ENCODE measurements at regions not wholly inside any gene's neighbourhood (a gene's known extent, or its start where the extent isn't known, plus 50 kb on each side); places are given as distances from the start of the nearest gene placed in this dataset.

DNA sequence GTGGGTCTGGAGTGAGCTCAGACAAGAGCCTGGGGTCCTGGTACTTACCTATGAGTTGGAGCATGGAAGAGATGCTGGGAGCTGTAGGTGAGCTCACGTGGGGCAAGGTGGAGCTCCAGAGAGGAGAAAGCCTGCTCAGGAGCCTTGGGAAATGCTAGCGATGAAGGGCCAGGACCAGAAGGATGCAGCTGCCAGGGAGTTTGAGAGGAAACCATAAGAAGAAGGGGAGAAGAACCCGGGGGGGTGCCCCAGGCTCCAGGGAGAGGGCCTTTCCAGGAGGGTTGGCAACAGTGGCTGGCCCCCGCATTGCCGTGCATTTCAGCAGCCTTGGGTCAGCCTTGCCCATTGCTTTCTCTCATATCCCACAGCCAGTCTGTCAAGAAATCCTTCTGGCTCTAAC is 268.7 kb downstream of the GLI2 start:
- no peaks in the 10 kb centered on the region for H3K9me3 Mint-ChIP-seq
- intact Hi-C loops (cut with micrococcal nuclease), result no loop called here
- DNase-seq, result no peak
- no peak overlapping the region for H3K27ac Mint-ChIP-seq
- H3K36me3 Mint-ChIP-seq (ENCODE audit: low read depth), result no peaks in the 10 kb centered on the region
- H3K4me3 Mint-ChIP-seq, result no peak overlapping the region
- H3K4me1 Mint-ChIP-seq, result no peaks in the 10 kb centered on the region
- H3K27me3 Mint-ChIP-seq, result no peaks in the 10 kb centered on the region

- intact Hi-C loops (cut with micrococcal nuclease), result no loop called here
- H3K9me3 Mint-ChIP-seq, result no peaks in the 10 kb centered on the region
- no peaks in the 10 kb centered on the region for H3K4me1 Mint-ChIP-seq
- no peaks in the 10 kb centered on the region for H3K36me3 Mint-ChIP-seq (ENCODE audit: low read depth)
- H3K27me3 Mint-ChIP-seq, result no peaks in the 10 kb centered on the region
- no peak overlapping the region for H3K27ac Mint-ChIP-seq
- no peak overlapping the region for H3K4me3 Mint-ChIP-seq
- no peak for DNase-seq
Measured at GRCh38 chr2:121004950-121005349, 269.3 kb downstream of the GLI2 start.

DNA sequence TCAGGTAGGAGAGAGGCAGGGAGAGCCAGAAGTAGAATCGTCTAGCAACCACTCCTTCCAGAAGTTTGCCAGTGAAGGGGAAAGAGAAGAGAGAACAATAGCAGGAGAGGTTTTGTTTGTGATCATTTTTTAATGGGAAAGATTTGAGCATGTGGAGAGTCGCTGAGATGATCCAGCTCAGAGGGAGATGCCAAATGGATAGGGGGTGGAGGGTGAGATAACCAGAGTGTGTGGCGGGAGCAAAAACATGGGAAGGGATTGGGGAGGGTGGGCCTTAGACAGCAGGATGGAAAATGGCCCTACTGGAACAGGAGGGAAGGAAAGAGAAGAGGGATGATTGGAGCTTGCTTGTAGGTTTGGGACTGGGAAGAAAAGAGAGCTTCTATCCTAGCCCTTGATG is 269.8 kb downstream of the GLI2 start:
- Mint-ChIP-seq H3K27ac (no peak overlapping the region), H3K9me3 (no peaks in the 10 kb centered on the region), H3K4me3 (no peak overlapping the region), H3K27me3 (peaks cover 2% of the 10 kb centered on the region), H3K36me3 (ENCODE audit: low read depth) (no peaks in the 10 kb centered on the region), H3K4me1 (no peaks in the 10 kb centered on the region)
- no peak for DNase-seq
- intact Hi-C loops (cut with micrococcal nuclease), result no loop called here

DNA sequence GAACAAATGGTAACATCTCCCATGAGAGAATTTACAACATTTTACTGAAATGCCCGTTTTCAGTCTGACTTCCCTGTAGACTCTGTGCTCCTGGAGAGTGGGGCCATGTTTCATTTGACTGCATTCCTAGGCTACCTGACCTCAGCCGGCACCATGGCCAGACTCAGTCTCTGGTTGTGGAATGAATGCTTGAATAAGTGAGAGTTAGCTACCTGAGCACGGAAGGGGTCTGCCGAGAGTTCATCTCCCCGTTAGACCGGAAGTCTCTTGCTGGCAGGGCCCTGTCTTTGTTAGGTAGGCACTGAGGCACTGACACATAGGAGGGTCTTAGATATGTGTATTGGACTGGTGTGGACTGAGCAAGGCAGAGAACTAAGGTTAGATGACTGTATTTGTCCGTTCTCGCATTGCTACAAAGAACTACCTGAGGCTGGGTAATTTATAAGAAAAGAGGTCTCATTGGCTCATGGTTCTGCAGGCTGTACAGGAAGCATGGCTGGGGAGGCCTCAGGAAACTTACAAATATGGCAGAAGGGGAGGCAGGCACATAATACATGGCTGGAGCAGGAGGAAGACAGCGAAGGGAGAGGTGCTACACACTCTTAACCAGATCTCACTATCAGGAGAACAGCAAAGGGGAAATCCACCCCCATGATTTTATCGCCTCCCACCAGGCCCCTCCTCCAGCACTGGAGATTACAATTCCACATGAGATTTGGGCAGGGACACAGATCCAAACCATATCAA is 271.2 kb downstream of the GLI2 start:
- H3K9me3 Mint-ChIP-seq, result no peaks in the 10 kb centered on the region
- intact Hi-C loops (cut with micrococcal nuclease), result no loop called here
- no peaks in the 10 kb centered on the region for H3K36me3 Mint-ChIP-seq (ENCODE audit: low read depth)
- H3K27me3 Mint-ChIP-seq, result peaks cover 2% of the 10 kb centered on the region
- H3K27ac Mint-ChIP-seq, result no peak overlapping the region
- no peak overlapping the region for H3K4me3 Mint-ChIP-seq
- no peak for DNase-seq
- H3K4me1 Mint-ChIP-seq, result no peaks in the 10 kb centered on the region

- Mint-ChIP-seq H3K4me1 (no peaks in the 10 kb centered on the region), H3K4me3 (no peak overlapping the region), H3K9me3 (no peaks in the 10 kb centered on the region), H3K36me3 (ENCODE audit: low read depth) (no peaks in the 10 kb centered on the region), H3K27me3 (peaks cover 2% of the 10 kb centered on the region), H3K27ac (no peak overlapping the region)
- DNase-seq, result no peak
- intact Hi-C loops (cut with micrococcal nuclease), result no loop called here
Measured at GRCh38 chr2:121007490-121007853, 271.8 kb downstream of the GLI2 start.

GRCh38 chr2:121008975-121009374 is 273.3 kb downstream of the GLI2 start:
- Mint-ChIP-seq H3K4me3 (no peak overlapping the region), H3K4me1 (no peaks in the 10 kb centered on the region), H3K27ac (no peak overlapping the region), H3K36me3 (ENCODE audit: low read depth) (no peaks in the 10 kb centered on the region), H3K9me3 (no peaks in the 10 kb centered on the region), H3K27me3 (peaks cover 5% of the 10 kb centered on the region)
- intact Hi-C loops (cut with micrococcal nuclease), result no loop called here
- DNase-seq, result no peak

- H3K4me1 Mint-ChIP-seq, result no peaks in the 10 kb centered on the region
- peaks cover 6% of the 10 kb centered on the region for H3K27me3 Mint-ChIP-seq
- no peak overlapping the region for H3K27ac Mint-ChIP-seq
- H3K4me3 Mint-ChIP-seq, result no peak overlapping the region
- no peak for DNase-seq
- no peaks in the 10 kb centered on the region for H3K36me3 Mint-ChIP-seq (ENCODE audit: low read depth)
- intact Hi-C loops (cut with micrococcal nuclease), result no loop called here
- H3K9me3 Mint-ChIP-seq, result no peaks in the 10 kb centered on the region
Measured at GRCh38 chr2:121010998-121011397, 274.0 kb downstream of the TFCP2L1 start.

DNA sequence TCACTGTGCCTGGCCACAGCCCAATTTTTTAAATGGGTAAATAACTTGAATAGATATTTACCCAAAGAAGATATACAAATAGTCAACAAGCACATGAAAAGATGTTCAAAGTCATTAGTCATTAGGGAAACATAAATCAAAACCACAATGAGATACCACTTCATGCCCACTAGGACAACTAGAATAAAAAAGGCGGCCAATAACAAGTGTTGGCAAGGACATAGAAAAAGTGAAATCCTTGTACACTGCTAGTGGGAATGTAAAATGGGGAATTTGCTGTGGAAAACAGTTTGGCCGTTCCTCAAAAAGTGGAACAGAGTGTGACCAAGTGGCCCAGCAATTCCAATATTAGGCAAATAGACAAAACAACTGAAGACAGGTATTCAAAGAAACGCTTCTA is 270.1 kb downstream of the TFCP2L1 start:
- H3K4me1 Mint-ChIP-seq, result no peaks in the 10 kb centered on the region
- H3K27ac Mint-ChIP-seq, result no peak overlapping the region
- no peak for DNase-seq
- H3K9me3 Mint-ChIP-seq, result no peaks in the 10 kb centered on the region
- peaks cover 6% of the 10 kb centered on the region for H3K27me3 Mint-ChIP-seq
- intact Hi-C loops (cut with micrococcal nuclease), result no loop called here
- no peaks in the 10 kb centered on the region for H3K36me3 Mint-ChIP-seq (ENCODE audit: low read depth)
- H3K4me3 Mint-ChIP-seq, result no peak overlapping the region

GRCh38 chr2:121015971-121016485 is 269.0 kb downstream of the TFCP2L1 start:
- intact Hi-C loops (cut with micrococcal nuclease), result no loop called here
- DNase-seq, result no peak
- H3K9me3 Mint-ChIP-seq, result no peaks in the 10 kb centered on the region
- no peaks in the 10 kb centered on the region for H3K36me3 Mint-ChIP-seq (ENCODE audit: low read depth)
- H3K27ac Mint-ChIP-seq, result no peak overlapping the region
- no peaks in the 10 kb centered on the region for H3K4me1 Mint-ChIP-seq
- peaks cover 4% of the 10 kb centered on the region for H3K27me3 Mint-ChIP-seq
- H3K4me3 Mint-ChIP-seq, result no peak overlapping the region

DNA sequence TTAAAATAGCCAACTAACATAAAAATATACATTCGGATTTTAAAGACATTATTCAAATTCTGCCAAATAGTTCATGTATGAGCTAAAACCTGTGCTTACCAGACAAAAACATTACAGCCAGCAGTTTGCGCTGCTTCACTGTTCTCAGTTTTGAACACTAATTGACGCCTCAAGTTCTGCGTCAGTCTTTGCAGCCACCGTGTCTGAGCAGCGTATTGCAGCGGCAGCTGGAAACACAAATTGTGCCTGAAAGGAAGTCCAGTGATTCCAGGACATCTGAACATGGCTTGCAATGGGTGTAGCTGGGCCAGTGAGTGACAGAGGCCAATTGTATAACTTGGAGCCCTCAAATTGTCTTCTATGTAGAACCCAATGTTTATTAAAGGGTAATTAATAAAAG is 267.6 kb downstream of the TFCP2L1 start:
- Mint-ChIP-seq H3K27ac (no peak overlapping the region), H3K4me1 (no peaks in the 10 kb centered on the region), H3K4me3 (no peak overlapping the region), H3K9me3 (no peaks in the 10 kb centered on the region), H3K27me3 (peaks cover 4% of the 10 kb centered on the region), H3K36me3 (ENCODE audit: low read depth) (no peaks in the 10 kb centered on the region)
- no peak for DNase-seq
- intact Hi-C loops (cut with micrococcal nuclease), result no loop called here

- H3K27me3 Mint-ChIP-seq, result peaks cover 4% of the 10 kb centered on the region
- H3K4me1 Mint-ChIP-seq, result no peaks in the 10 kb centered on the region
- no peaks in the 10 kb centered on the region for H3K36me3 Mint-ChIP-seq (ENCODE audit: low read depth)
- H3K4me3 Mint-ChIP-seq, result no peak overlapping the region
- no peak overlapping the region for H3K27ac Mint-ChIP-seq
- no peak for DNase-seq
- H3K9me3 Mint-ChIP-seq, result no peaks in the 10 kb centered on the region
- intact Hi-C loops (cut with micrococcal nuclease), result no loop called here
Measured at GRCh38 chr2:121018136-121019061, 266.6 kb downstream of the TFCP2L1 start.

DNA sequence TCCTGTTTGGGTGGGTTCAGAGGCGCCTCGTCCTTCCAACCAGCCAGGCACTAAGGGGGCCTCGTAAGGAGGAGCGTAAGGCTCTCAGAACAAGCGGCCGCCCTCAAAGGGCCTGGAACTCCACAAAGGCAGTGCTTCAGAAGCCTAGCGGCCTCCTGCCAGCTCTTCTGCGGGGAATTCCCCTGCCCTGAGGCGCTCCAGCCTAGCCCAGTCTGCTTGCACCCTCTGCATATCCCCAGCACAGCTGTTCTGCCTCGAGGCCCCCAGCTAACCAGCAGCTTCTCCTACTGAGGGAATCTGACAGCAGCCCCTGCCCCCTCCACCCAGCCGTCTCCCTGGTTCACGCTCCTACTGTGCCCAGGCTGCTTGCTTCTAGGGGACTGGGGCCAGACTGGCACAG is 265.9 kb downstream of the TFCP2L1 start:
- H3K9me3 Mint-ChIP-seq, result no peaks in the 10 kb centered on the region
- no peak for DNase-seq
- no peaks in the 10 kb centered on the region for H3K4me1 Mint-ChIP-seq
- H3K27ac Mint-ChIP-seq, result no peak overlapping the region
- no peaks in the 10 kb centered on the region for H3K36me3 Mint-ChIP-seq (ENCODE audit: low read depth)
- intact Hi-C loops (cut with micrococcal nuclease), result no loop called here
- no peak overlapping the region for H3K4me3 Mint-ChIP-seq
- H3K27me3 Mint-ChIP-seq, result peaks cover under 1% of the 10 kb centered on the region

- Mint-ChIP-seq H3K4me3 (no peak overlapping the region), H3K9me3 (no peaks in the 10 kb centered on the region), H3K4me1 (no peaks in the 10 kb centered on the region), H3K36me3 (ENCODE audit: low read depth) (no peaks in the 10 kb centered on the region), H3K27me3 (no peaks in the 10 kb centered on the region), H3K27ac (no peak overlapping the region)
- intact Hi-C loops (cut with micrococcal nuclease), result no loop called here
- no peak for DNase-seq
Measured at GRCh38 chr2:121019756-121020155, 265.2 kb downstream of the TFCP2L1 start.

- intact Hi-C loops (cut with micrococcal nuclease), result no loop called here
- H3K36me3 Mint-ChIP-seq (ENCODE audit: low read depth), result no peaks in the 10 kb centered on the region
- H3K27me3 Mint-ChIP-seq, result no peaks in the 10 kb centered on the region
- H3K9me3 Mint-ChIP-seq, result no peaks in the 10 kb centered on the region
- H3K27ac Mint-ChIP-seq, result no peak overlapping the region
- H3K4me3 Mint-ChIP-seq, result no peak overlapping the region
- H3K4me1 Mint-ChIP-seq, result no peaks in the 10 kb centered on the region
- DNase-seq, result no peak
Measured at GRCh38 chr2:121021685-121022084, 263.3 kb downstream of the TFCP2L1 start.

Data from activated CD4-positive, alpha-beta T cell treated with anti-CD3 and anti-CD28 coated beads, Interleukin-2, amount 10 ng/mL, durations not matched to agents 24 days and 14 days (primary cell).